Liver (tissue), 8 donors: ENCODE measurements at regions not wholly inside any gene's neighbourhood (a gene's known extent, or its start where the extent isn't known, plus 50 kb on each side); places are given as distances from the start of the nearest gene placed in this dataset.

Experiments used
- DNase-seq: peaks from one replicate; pipeline ENCODE4 v3.0.0-alpha.2; 2017; ENCODE audit warnings: low spot score
- H3K27ac ChIP-seq, 2 donors: one replicate each; pipeline ENCODE4 v1.7.0; 2013; ENCODE audit warnings: inconsistent platforms in 2 of 2, low read length in 2 of 2, control low read depth in 1 of 2, low read depth in 1 of 2, mild to moderate bottlenecking in 1 of 2
- H3K27me3 ChIP-seq, 4 donors: one replicate each; pipeline versions ENCODE4 v1.6.1 to v1.7.0; 2013; ENCODE audit warnings: low read length in 3 of 4, inconsistent platforms in 1 of 4, mild to moderate bottlenecking in 1 of 4, moderate library complexity in 1 of 4; ENCODE audit not compliant: control insufficient read depth in 4 of 4, insufficient read depth in 4 of 4
- H3K36me3 ChIP-seq, 4 donors: one replicate each; pipeline versions ENCODE4 v1.6.1 to v1.7.0; 2013; ENCODE audit warnings: low read length in 3 of 4, mild to moderate bottlenecking in 3 of 4, low read depth in 1 of 4, moderate library complexity in 1 of 4; ENCODE audit not compliant: control insufficient read depth in 4 of 4, insufficient read depth in 3 of 4
- H3K4me1 ChIP-seq, 4 donors: one replicate each; pipeline versions ENCODE4 v1.6.1 to v1.7.0; 2013; ENCODE audit warnings: low read length in 3 of 4, mild to moderate bottlenecking in 3 of 4, moderate library complexity in 1 of 4; ENCODE audit not compliant: control insufficient read depth in 4 of 4, insufficient read depth in 4 of 4
- H3K4me3 ChIP-seq, 3 donors: one replicate each; pipeline versions ENCODE4 v1.6.1 to v1.7.0; 2013; ENCODE audit warnings: low read length in 3 of 3, control low read depth in 1 of 3, low read depth in 1 of 3, mild to moderate bottlenecking in 1 of 3
- H3K9ac ChIP-seq, 2 donors: one replicate each; pipeline ENCODE4 v1.7.0; 2013; ENCODE audit warnings: low read length in 2 of 2, mild to moderate bottlenecking in 2 of 2, moderate library complexity in 2 of 2, control low read depth in 1 of 2, low read depth in 1 of 2
- H3K9me3 ChIP-seq, 4 donors: one replicate each; pipeline versions ENCODE4 v1.6.1 to v1.7.0; 2013; ENCODE audit warnings: low read length in 3 of 4; ENCODE audit not compliant: control insufficient read depth in 4 of 4
- CTCF ChIP-seq: fragments of 150-350 bp; IDR thresholded peaks from 2 replicates; pipeline ENCODE4 v1.5.1; 2017; ENCODE audit warnings: improper control_type of control experiment, low read depth, low read length; ENCODE audit not compliant: missing input control
- EGR1 ChIP-seq, 2 donors: IDR thresholded peaks; 2 replicates each; pipeline ENCODE4 v1.6.1; 2016 to 2018; ENCODE audit warnings: antibody characterized with exemption in 2 of 2, low read depth in 2 of 2
- FOXA1 ChIP-seq: IDR thresholded peaks from 2 replicates; pipeline ENCODE4 v1.6.1; 2016; ENCODE audit warnings: antibody characterized with exemption
- FOXA2 ChIP-seq: IDR thresholded peaks from 2 replicates; pipeline ENCODE4 v1.6.1; 2016; ENCODE audit warnings: antibody characterized with exemption
- HNF4A ChIP-seq, 2 donors: conservative IDR thresholded peaks; 2 replicates each; pipeline ENCODE4 v1.6.1; 2016; ENCODE audit warnings: antibody characterized with exemption in 2 of 2, mild to moderate bottlenecking in 2 of 2
- HNF4G ChIP-seq: IDR thresholded peaks from 2 replicates; pipeline ENCODE4 v1.6.1; 2016; ENCODE audit warnings: antibody characterized with exemption
- NR2F2 ChIP-seq: IDR thresholded peaks from 2 replicates; pipeline ENCODE4 v1.6.1; 2016; ENCODE audit warnings: antibody characterized with exemption
- RAD21 ChIP-seq, 2 donors: IDR thresholded peaks; 2 replicates each; pipeline ENCODE4 v1.6.1; 2016; ENCODE audit warnings: antibody characterized with exemption in 2 of 2, mild to moderate bottlenecking in 2 of 2
- REST ChIP-seq: IDR thresholded peaks from 2 replicates; pipeline ENCODE4 v1.6.1; 2016; ENCODE audit warnings: antibody characterized with exemption, mild to moderate bottlenecking
- RXRA ChIP-seq, 2 donors: IDR thresholded peaks; 2 replicates each; pipeline ENCODE4 v1.6.1; 2017 to 2018; ENCODE audit warnings: antibody characterized with exemption in 2 of 2, mild to moderate bottlenecking in 1 of 2
- SP1 ChIP-seq: IDR thresholded peaks from 2 replicates; pipeline ENCODE4 v1.6.1; 2018; ENCODE audit warnings: antibody characterized with exemption, mild to moderate bottlenecking
- TAF1 ChIP-seq: conservative IDR thresholded peaks from 2 replicates; pipeline ENCODE4 v1.6.1; 2016; ENCODE audit warnings: antibody characterized with exemption, mild to moderate bottlenecking
- YY1 ChIP-seq: IDR thresholded peaks from 2 replicates; pipeline ENCODE4 v1.6.1; 2016; ENCODE audit warnings: antibody characterized with exemption, mild to moderate bottlenecking
- ZBTB33 ChIP-seq: IDR thresholded peaks from 2 replicates; pipeline ENCODE4 v1.6.1; 2016; ENCODE audit warnings: antibody characterized with exemption
- WGBS: extraction: QIAGEN DNeasy Blood & Tissue Kit; methylation state at CpG from one replicate; pipeline ENCODE4 v1.1.7; 2013; 5-methylcytosine and 5-hydroxymethylcytosine counted together
- donor health status: healthy.
- donor health status: healthy.
- donor health status: healthy.
- donor health status: healthy.
- donor health status: healthy.

GRCh38 chr4:188691811-188692210, 552.6 kb downstream of the TRIML1 start (continued):
- TF ChIP-seq REST (no peak), RAD21 (IDR thresholded peaks at IDR 0.05) (no peak), YY1 (no peak), HNF4G (no peak), EGR1 (IDR thresholded peaks at IDR 0.05; ENCODE audit: low read depth in 2 of 2) (no peak)

- H3K9ac ChIP-seq: no peak overlapping the region
- H3K27me3 ChIP-seq: no peaks in the 10 kb centered on the region
- H3K9me3 ChIP-seq: no peaks in the 10 kb centered on the region
- no peak for DNase-seq
- H3K36me3 ChIP-seq: no peaks in the 10 kb centered on the region
- no peaks in the 10 kb centered on the region for H3K4me1 ChIP-seq
- H3K27ac ChIP-seq: no peak overlapping the region
- TF ChIP-seq RXRA (IDR thresholded peaks at IDR 0.05) (no peak), YY1 (no peak), ZBTB33 (no peak), FOXA2 (no peak), TAF1 (no peak), RAD21 (IDR thresholded peaks at IDR 0.05) (no peak), NR2F2 (no peak), HNF4G (no peak), EGR1 (IDR thresholded peaks at IDR 0.05; ENCODE audit: low read depth in 2 of 2) (no peak), HNF4A (conservative IDR thresholded peaks at IDR 0.05) (no peak), CTCF (no peak), FOXA1 (no peak), REST (no peak), SP1 (no peak)
- 70% methylated on average over 5 of the region's 5 CpGs for WGBS
- no peak overlapping the region for H3K4me3 ChIP-seq
These were observed 556.0 kb downstream of the TRIML1 start for GRCh38 chr4:188695261-188695660.
